Chondrocyte (in vitro differentiated cells): ENCODE measurements at regions not wholly inside any gene's neighbourhood (a gene's known extent, or its start where the extent isn't known, plus 50 kb on each side); places are given as distances from the start of the nearest gene placed in this dataset.

Experiments used
- DNase-seq: peaks from one replicate; pipeline ENCODE4 v3.0.0; 2021; ENCODE audit warnings: mixed read lengths, low spot score
- H3K27ac Mint-ChIP-seq: one replicate; pipeline ENCODE4 v1.8.0; 2021; ENCODE audit warnings: mild to moderate bottlenecking, moderate library complexity, mixed read lengths; ENCODE audit not compliant: unreplicated experiment
- H3K27me3 Mint-ChIP-seq: 2 replicates; pipeline ENCODE4 v1.8.0; 2021; ENCODE audit warnings: low read depth, mixed read lengths
- H3K36me3 Mint-ChIP-seq: 2 replicates; pipeline ENCODE4 v1.8.0; 2021; ENCODE audit warnings: low read depth, mixed read lengths
- H3K4me1 Mint-ChIP-seq: 2 replicates; pipeline ENCODE4 v1.8.0; 2021; ENCODE audit warnings: low read depth, mild to moderate bottlenecking, mixed read lengths
- H3K4me3 Mint-ChIP-seq: one replicate; pipeline ENCODE4 v1.8.0; 2021; ENCODE audit warnings: mild to moderate bottlenecking, moderate library complexity, mixed read lengths; ENCODE audit not compliant: unreplicated experiment
- H3K9me3 Mint-ChIP-seq: 2 replicates; pipeline ENCODE4 v1.8.0; 2021; ENCODE audit warnings: low read depth, mixed read lengths
- CTCF ChIP-seq: fragments of 200-600 bp; sonication (generic); IDR thresholded peaks from 2 replicates; pipeline ENCODE4 v1.5.0; 2021; ENCODE audit warnings: antibody characterized with exemption, mild to moderate bottlenecking, moderate library complexity

GRCh38 chr13:40292536-40292935 is 373.9 kb downstream of the FOXO1 start:
- Mint-ChIP-seq H3K4me1 (no peaks in the 10 kb centered on the region), H3K36me3 (peaks cover 2% of the 10 kb centered on the region), H3K27ac (no peak overlapping the region), H3K27me3 (no peaks in the 10 kb centered on the region), H3K9me3 (peaks cover 14% of the 10 kb centered on the region), H3K4me3 (no peak overlapping the region)
- TF ChIP-seq CTCF: no peak
- DNase-seq: no peak

GRCh38 chr13:40302351-40302750 is 364.1 kb downstream of the FOXO1 start:
- Mint-ChIP-seq H3K4me1 (no peaks in the 10 kb centered on the region), H3K36me3 (peaks cover 13% of the 10 kb centered on the region), H3K27me3 (peaks cover 1% of the 10 kb centered on the region), H3K4me3 (no peak overlapping the region), H3K27ac (no peak overlapping the region), H3K9me3 (peaks cover 38% of the 10 kb centered on the region)
- DNase-seq: no peak
- TF ChIP-seq CTCF: no peak

GRCh38 chr13:40304391-40304790 is 362.1 kb downstream of the FOXO1 start:
- Mint-ChIP-seq H3K27ac (no peak overlapping the region), H3K36me3 (peaks cover 11% of the 10 kb centered on the region), H3K4me3 (no peak overlapping the region), H3K4me1 (no peaks in the 10 kb centered on the region), H3K27me3 (peaks cover 1% of the 10 kb centered on the region), H3K9me3 (peaks cover 33% of the 10 kb centered on the region)
- DNase-seq: no peak
- TF ChIP-seq CTCF: no peak

- H3K4me3 Mint-ChIP-seq: no peak overlapping the region
- no peak for TF ChIP-seq CTCF
- H3K9me3 Mint-ChIP-seq: peaks cover 18% of the 10 kb centered on the region
These were observed 359.6 kb downstream of the FOXO1 start for GRCh38 chr13:40306817-40307216.

GRCh38 chr13:40309881-40310280 is 356.6 kb downstream of the FOXO1 start:
- no peak overlapping the region for H3K27ac Mint-ChIP-seq

More at GRCh38 chr13:40306817-40307216, 359.6 kb downstream of the FOXO1 start:
- Mint-ChIP-seq H3K27ac (no peak overlapping the region), H3K4me1 (peaks cover 8% of the 10 kb centered on the region), H3K36me3 (peaks cover 6% of the 10 kb centered on the region), H3K27me3 (peaks cover 1% of the 10 kb centered on the region)
- no peak for DNase-seq

More at GRCh38 chr13:40309881-40310280, 356.6 kb downstream of the FOXO1 start:
- peaks cover 6% of the 10 kb centered on the region for H3K36me3 Mint-ChIP-seq
- peaks cover 1% of the 10 kb centered on the region for H3K27me3 Mint-ChIP-seq
- peaks cover 6% of the 10 kb centered on the region for H3K9me3 Mint-ChIP-seq
- peaks cover 13% of the 10 kb centered on the region for H3K4me1 Mint-ChIP-seq
- H3K4me3 Mint-ChIP-seq: no peak overlapping the region
- no peak for DNase-seq
- TF ChIP-seq CTCF: no peak
